Panc1 (cell line): ENCODE measurements at regions not wholly inside any gene's neighbourhood (a gene's known extent, or its start where the extent isn't known, plus 50 kb on each side); places are given as distances from the start of the nearest gene placed in this dataset.

Source experiments
- ATAC-seq: fragments of 200-7000 bp; cut with Tn5 transposase; 2 replicates; pipeline ENCODE4 v1.9.1; 2020; ENCODE audit warnings: mild to moderate bottlenecking, moderate library complexity
- BruUV-seq: library from RNA; stranded (reverse); fragments of 400-500 nt; replicated peaks from 2 replicates; lab custom pipeline; 2021; lab: Mats Ljungman, UMichigan
- CTCF ChIA-PET: fragments of 300-600 bp; sonication (Branson Sonifier 250); formaldehyde crosslinking; loops from one replicate; lab custom pipeline; 2022; ENCODE audit warnings: antibody characterized with exemption; lab: Charles Lee
- POLR2A ChIA-PET: fragments of 300-600 bp; sonication (Branson Sonifier 250); formaldehyde crosslinking; loops from one replicate; lab custom pipeline; 2022; ENCODE audit warnings: antibody characterized with exemption; lab: Charles Lee
- DNase-seq: peaks from one replicate; pipeline ENCODE4 v3.0.0-alpha.2; 2010; ENCODE audit warnings: low read depth, low spot score
- H3K27ac ChIP-seq: 2 replicates; pipeline ENCODE4 v1.5.1; 2011; ENCODE audit warnings: mild to moderate bottlenecking, low read length, inconsistent platforms
- H3K27me3 ChIP-seq: fragments of 200-500 bp; sonication (Bioruptor generic); 2 replicates; pipeline ENCODE4 v1.6.0; 2014; ENCODE audit warnings: low read length, inconsistent platforms; ENCODE audit not compliant: control insufficient read depth, insufficient read depth
- H3K36me3 ChIP-seq: fragments of 200-500 bp; sonication (Bioruptor generic); 2 replicates; pipeline ENCODE4 v1.5.1; 2014; ENCODE audit warnings: inconsistent platforms, mild to moderate bottlenecking, low read length, moderate library complexity; ENCODE audit not compliant: control insufficient read depth, insufficient read depth
- H3K4me1 ChIP-seq: 2 replicates; pipeline ENCODE4 v1.5.1; 2011; ENCODE audit warnings: inconsistent platforms, mild to moderate bottlenecking, low read length, moderate library complexity; ENCODE audit not compliant: control insufficient read depth, insufficient read depth
- H3K4me3 ChIP-seq, 2 experiments: 2 replicates each; pipeline ENCODE4 v1.5.1; 2011 to 2012; ENCODE audit warnings: low read depth in 2 of 2, low read length in 2 of 2, mild to moderate bottlenecking in 2 of 2, inconsistent platforms in 1 of 2, moderate library complexity in 1 of 2
- H3K9me3 ChIP-seq: fragments of 200-500 bp; sonication (Bioruptor generic); 2 replicates; pipeline ENCODE4 v1.5.1; 2014; ENCODE audit warnings: low read depth, mild to moderate bottlenecking, inconsistent platforms, low read length, moderate library complexity; ENCODE audit not compliant: control insufficient read depth, insufficient read depth
- CTCF ChIP-seq: fragments of 450-650 bp; IDR thresholded peaks from 2 replicates; pipeline ENCODE4 v1.5.1; 2017; ENCODE audit warnings: mild to moderate bottlenecking
- POLR2AphosphoS5 ChIP-seq: IDR thresholded peaks from 2 replicates; pipeline ENCODE4 v1.6.1; 2012; ENCODE audit warnings: mild to moderate bottlenecking, low read depth, low read length, moderate library complexity
- SIN3A ChIP-seq: IDR thresholded peaks from 2 replicates; pipeline ENCODE4 v1.6.1; 2012; ENCODE audit warnings: low read depth, mild to moderate bottlenecking, low read length, moderate library complexity, borderline replicate concordance; ENCODE audit not compliant: insufficient read depth
- TCF7L2 ChIP-seq: IDR thresholded peaks from 2 replicates; pipeline ENCODE4 v1.6.1; 2011; ENCODE audit warnings: mild to moderate bottlenecking, low read depth, low read length, inconsistent platforms
- in situ Hi-C: cut with HindIII; loops from 2 replicates; pipeline ENCODE4 v1.10.0; 2016; ENCODE audit warnings: low sequenced_read_pairs, low pct_unique_long_range_greater_than_20kb
- intact Hi-C: fragments of 100-400 bp; cut with micrococcal nuclease; formaldehyde crosslinking; loops from one replicate; pipeline ENCODE4 v1.10.0; 2022; ENCODE audit not compliant: unreplicated experiment
- TF ChIP-seq, protein P1 (sequence below), 2 experiments: IDR thresholded peaks; 2 replicates each; pipeline ENCODE4 v1.6.1; 2011 to 2012; ENCODE audit warnings: low read depth in 2 of 2, control low read depth in 1 of 2, low read length in 1 of 2, mild to moderate bottlenecking in 1 of 2, moderate library complexity in 1 of 2; ENCODE audit not compliant: insufficient read depth in 1 of 2

GRCh38 chr1:164953098-164953497, 394.1 kb downstream of the PBX1 start:
- Histone ChIP-seq H3K4me3 (no peak overlapping the region), H3K9me3 (no peaks in the 10 kb centered on the region), H3K4me1 (no peaks in the 10 kb centered on the region), H3K36me3 (no peaks in the 10 kb centered on the region), H3K27ac (no peak overlapping the region), H3K27me3 (no peaks in the 10 kb centered on the region)
- ChIA-PET POLR2A (no interaction called here), CTCF (no interaction called here)
- BruUV-seq = no TSS peak
- ATAC-seq (no peak), DNase-seq (no peak)
- TF ChIP-seq CTCF (no peak), TCF7L2 (no peak), SIN3A (no peak), POLR2AphosphoS5 (no peak)
- TF ChIP-seq, protein P1, sequence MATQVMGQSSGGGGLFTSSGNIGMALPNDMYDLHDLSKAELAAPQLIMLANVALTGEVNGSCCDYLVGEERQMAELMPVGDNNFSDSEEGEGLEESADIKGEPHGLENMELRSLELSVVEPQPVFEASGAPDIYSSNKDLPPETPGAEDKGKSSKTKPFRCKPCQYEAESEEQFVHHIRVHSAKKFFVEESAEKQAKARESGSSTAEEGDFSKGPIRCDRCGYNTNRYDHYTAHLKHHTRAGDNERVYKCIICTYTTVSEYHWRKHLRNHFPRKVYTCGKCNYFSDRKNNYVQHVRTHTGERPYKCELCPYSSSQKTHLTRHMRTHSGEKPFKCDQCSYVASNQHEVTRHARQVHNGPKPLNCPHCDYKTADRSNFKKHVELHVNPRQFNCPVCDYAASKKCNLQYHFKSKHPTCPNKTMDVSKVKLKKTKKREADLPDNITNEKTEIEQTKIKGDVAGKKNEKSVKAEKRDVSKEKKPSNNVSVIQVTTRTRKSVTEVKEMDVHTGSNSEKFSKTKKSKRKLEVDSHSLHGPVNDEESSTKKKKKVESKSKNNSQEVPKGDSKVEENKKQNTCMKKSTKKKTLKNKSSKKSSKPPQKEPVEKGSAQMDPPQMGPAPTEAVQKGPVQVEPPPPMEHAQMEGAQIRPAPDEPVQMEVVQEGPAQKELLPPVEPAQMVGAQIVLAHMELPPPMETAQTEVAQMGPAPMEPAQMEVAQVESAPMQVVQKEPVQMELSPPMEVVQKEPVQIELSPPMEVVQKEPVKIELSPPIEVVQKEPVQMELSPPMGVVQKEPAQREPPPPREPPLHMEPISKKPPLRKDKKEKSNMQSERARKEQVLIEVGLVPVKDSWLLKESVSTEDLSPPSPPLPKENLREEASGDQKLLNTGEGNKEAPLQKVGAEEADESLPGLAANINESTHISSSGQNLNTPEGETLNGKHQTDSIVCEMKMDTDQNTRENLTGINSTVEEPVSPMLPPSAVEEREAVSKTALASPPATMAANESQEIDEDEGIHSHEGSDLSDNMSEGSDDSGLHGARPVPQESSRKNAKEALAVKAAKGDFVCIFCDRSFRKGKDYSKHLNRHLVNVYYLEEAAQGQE (IDR thresholded peaks at IDR 0.05; ENCODE audit: insufficient read depth in 1 of 2, low read depth in 2 of 2, low read length in 1 of 2) = no peak
- in situ Hi-C loops (no loop called here), intact Hi-C loops (no loop called here)

- intact Hi-C loops (no loop called here), in situ Hi-C loops (no loop called here)
- BruUV-seq = no TSS peak
- no peaks in the 10 kb centered on the region for H3K27me3 ChIP-seq
- no peak for ATAC-seq
- no peak overlapping the region for H3K27ac ChIP-seq
- H3K4me1 ChIP-seq = no peaks in the 10 kb centered on the region
- no peaks in the 10 kb centered on the region for H3K36me3 ChIP-seq
- no peak for DNase-seq
- TF ChIP-seq TCF7L2 = no peak
- no peak overlapping the region for H3K4me3 ChIP-seq
- H3K9me3 ChIP-seq = no peaks in the 10 kb centered on the region
- POLR2A ChIA-PET = no interaction called here
- CTCF ChIA-PET = no interaction called here
Measured at GRCh38 chr1:164951508-164951907, 392.5 kb downstream of the PBX1 start.

DNA sequence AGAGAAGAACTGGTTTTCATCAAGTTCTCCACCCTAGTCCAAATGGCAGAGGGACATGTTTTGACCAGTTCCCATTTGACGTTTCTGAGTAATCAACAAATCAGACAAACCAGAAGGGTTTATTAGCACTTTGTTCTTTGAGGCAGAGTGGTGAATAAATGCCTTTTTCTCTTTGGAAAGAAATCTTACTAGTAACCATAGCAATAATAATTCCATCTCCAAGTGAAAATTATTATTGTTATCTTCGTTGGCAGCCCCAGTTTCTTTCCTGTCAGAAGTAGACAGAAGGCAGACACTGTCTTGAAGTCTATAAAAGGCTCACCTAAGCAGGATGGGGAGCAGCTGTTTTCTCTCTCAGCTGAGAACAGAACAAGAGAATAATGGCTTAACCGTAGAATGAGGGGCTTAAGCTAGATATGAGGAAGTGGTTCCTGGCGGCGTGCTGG, 391.6 kb downstream of the PBX1 start:
- Histone ChIP-seq H3K4me3 (no peak overlapping the region), H3K27ac (no peak overlapping the region), H3K9me3 (no peaks in the 10 kb centered on the region), H3K27me3 (no peaks in the 10 kb centered on the region), H3K4me1 (no peaks in the 10 kb centered on the region), H3K36me3 (no peaks in the 10 kb centered on the region)
- TF ChIP-seq, protein P1 (IDR thresholded peaks at IDR 0.05; ENCODE audit: insufficient read depth in 1 of 2, low read depth in 2 of 2, low read length in 1 of 2) = no peak
- TF ChIP-seq SIN3A (no peak), POLR2AphosphoS5 (no peak), CTCF (no peak), TCF7L2 (no peak)
- DNase-seq = no peak
- ChIA-PET POLR2A (no interaction called here), CTCF (no interaction called here)
- ATAC-seq = no peak
- no TSS peak for BruUV-seq
- intact Hi-C loops (no loop called here), in situ Hi-C loops (no loop called here)
